Neural cell (in vitro differentiated cells): ENCODE measurements at regions not wholly inside any gene's neighbourhood (a gene's known extent, or its start where the extent isn't known, plus 50 kb on each side); places are given as distances from the start of the nearest gene placed in this dataset.

Source experiments
- CTCF ChIP-seq: fragments of 450-650 bp; IDR thresholded peaks from 2 replicates; pipeline ENCODE4 v1.5.1; 2014; ENCODE audit warnings: antibody characterized with exemption, mild to moderate bottlenecking, moderate library complexity; ENCODE audit not compliant: poor library complexity, severe bottlenecking
- MXI1 ChIP-seq: fragments of 450-650 bp; conservative IDR thresholded peaks from 2 replicates; pipeline ENCODE4 v1.6.1; 2014; ENCODE audit warnings: antibody characterized with exemption, mild to moderate bottlenecking; ENCODE audit not compliant: poor library complexity, severe bottlenecking
- RAD21 ChIP-seq: fragments of 450-650 bp; conservative IDR thresholded peaks from 2 replicates; pipeline ENCODE4 v1.6.1; 2014; ENCODE audit warnings: antibody characterized with exemption, mild to moderate bottlenecking, moderate library complexity

- TF ChIP-seq CTCF (no peak), RAD21 (no peak), MXI1 (no peak)
Measured at GRCh38 chr18:67367540-67367939, 149.0 kb downstream of the DSEL start.
